Ascending aorta (tissue), 2 donors: ENCODE measurements at regions not wholly inside any gene's neighbourhood (a gene's known extent, or its start where the extent isn't known, plus 50 kb on each side); places are given as distances from the start of the nearest gene placed in this dataset.

Experiments
- DNase-seq, 2 donors: peaks; one replicate each; pipeline ENCODE4 v3.0.0-alpha.2; 2019; ENCODE audit warnings: low spot score in 2 of 2
- H3K27ac ChIP-seq, 2 donors: fragments of 200-600 bp; sonication (generic); one replicate each; pipeline ENCODE4 v1.5.1; 2016 to 2017; ENCODE audit warnings: mild to moderate bottlenecking in 1 of 2
- H3K27me3 ChIP-seq: fragments of 200-600 bp; sonication (generic); one replicate; pipeline ENCODE4 v1.5.1; 2017
- H3K36me3 ChIP-seq, 2 donors: fragments of 200-600 bp; sonication (generic); one replicate each; pipeline ENCODE4 v1.5.1; 2016
- H3K4me1 ChIP-seq, 2 donors: fragments of 200-600 bp; sonication (generic); one replicate each; pipeline ENCODE4 v1.5.1; 2016 to 2017; ENCODE audit warnings: mild to moderate bottlenecking in 1 of 2
- H3K4me3 ChIP-seq, 2 donors: fragments of 200-600 bp; sonication (generic); one replicate each; pipeline ENCODE4 v1.5.1; 2016 to 2017; ENCODE audit warnings: mild to moderate bottlenecking in 1 of 2
- H3K9me3 ChIP-seq, 2 donors: fragments of 200-600 bp; sonication (generic); one replicate each; pipeline ENCODE4 v1.5.1; 2016
- intact Hi-C: fragments of 100-400 bp; cut with DNase I; formaldehyde crosslinking; loops from one replicate; pipeline ENCODE4 v1.15.1; 2023
- TF ChIP-seq, protein P1 (sequence below), 3 experiments: fragments of 200-600 bp in 2 of 3; fragments of 450-650 bp in 1 of 3; sonication (generic) in 2 of 3; IDR thresholded peaks; one replicate each; pipeline ENCODE4 v1.5.1; 2016 to 2019; ENCODE audit warnings: antibody characterized with exemption in 3 of 3, mild to moderate bottlenecking in 1 of 3, moderate library complexity in 1 of 3

GRCh38 chr4:8698341-8699062 is 105.9 kb downstream of the CPZ start:
- H3K27me3 ChIP-seq, result no peaks in the 10 kb centered on the region
- intact Hi-C loops, result no loop called here
- TF ChIP-seq, protein P1, sequence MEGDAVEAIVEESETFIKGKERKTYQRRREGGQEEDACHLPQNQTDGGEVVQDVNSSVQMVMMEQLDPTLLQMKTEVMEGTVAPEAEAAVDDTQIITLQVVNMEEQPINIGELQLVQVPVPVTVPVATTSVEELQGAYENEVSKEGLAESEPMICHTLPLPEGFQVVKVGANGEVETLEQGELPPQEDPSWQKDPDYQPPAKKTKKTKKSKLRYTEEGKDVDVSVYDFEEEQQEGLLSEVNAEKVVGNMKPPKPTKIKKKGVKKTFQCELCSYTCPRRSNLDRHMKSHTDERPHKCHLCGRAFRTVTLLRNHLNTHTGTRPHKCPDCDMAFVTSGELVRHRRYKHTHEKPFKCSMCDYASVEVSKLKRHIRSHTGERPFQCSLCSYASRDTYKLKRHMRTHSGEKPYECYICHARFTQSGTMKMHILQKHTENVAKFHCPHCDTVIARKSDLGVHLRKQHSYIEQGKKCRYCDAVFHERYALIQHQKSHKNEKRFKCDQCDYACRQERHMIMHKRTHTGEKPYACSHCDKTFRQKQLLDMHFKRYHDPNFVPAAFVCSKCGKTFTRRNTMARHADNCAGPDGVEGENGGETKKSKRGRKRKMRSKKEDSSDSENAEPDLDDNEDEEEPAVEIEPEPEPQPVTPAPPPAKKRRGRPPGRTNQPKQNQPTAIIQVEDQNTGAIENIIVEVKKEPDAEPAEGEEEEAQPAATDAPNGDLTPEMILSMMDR (IDR thresholded peaks at IDR 0.05), result no peak

DNA sequence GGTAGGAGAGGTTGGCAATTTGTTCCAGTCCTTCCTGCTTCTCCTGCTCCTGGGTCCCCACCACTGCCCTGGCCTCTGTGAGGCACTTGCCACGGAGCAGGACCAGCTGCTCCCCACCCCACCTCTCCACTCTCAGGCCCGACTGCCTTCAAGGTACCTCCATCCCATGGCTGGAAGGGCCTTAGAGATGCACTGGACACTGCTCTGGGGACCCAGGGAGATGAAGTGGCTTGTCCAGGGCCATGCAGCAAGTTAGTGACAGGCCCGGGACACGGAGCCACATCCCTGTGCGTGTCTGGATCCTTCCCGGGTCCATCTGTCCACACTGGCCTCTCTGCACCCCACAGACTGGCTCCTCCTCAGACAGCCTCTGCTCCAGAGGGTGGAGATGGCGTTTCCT is 105.3 kb downstream of the CPZ start:
- Histone ChIP-seq H3K27me3 (no peaks in the 10 kb centered on the region), H3K36me3 (no peaks in the 10 kb centered on the region), H3K9me3 (no peaks in the 10 kb centered on the region), H3K4me1 (no peaks in the 10 kb centered on the region), H3K4me3 (no peak overlapping the region), H3K27ac (no peak overlapping the region)
- DNase-seq, result no peak
- intact Hi-C loops, result no loop called here
- TF ChIP-seq, protein P1 (IDR thresholded peaks at IDR 0.05), result no peak

More at GRCh38 chr4:8698341-8699062, 105.9 kb downstream of the CPZ start:
- Histone ChIP-seq H3K36me3 (no peaks in the 10 kb centered on the region), H3K4me3 (no peak overlapping the region), H3K9me3 (no peaks in the 10 kb centered on the region), H3K27ac (no peak overlapping the region), H3K4me1 (no peaks in the 10 kb centered on the region)
- no peak for DNase-seq

DNA sequence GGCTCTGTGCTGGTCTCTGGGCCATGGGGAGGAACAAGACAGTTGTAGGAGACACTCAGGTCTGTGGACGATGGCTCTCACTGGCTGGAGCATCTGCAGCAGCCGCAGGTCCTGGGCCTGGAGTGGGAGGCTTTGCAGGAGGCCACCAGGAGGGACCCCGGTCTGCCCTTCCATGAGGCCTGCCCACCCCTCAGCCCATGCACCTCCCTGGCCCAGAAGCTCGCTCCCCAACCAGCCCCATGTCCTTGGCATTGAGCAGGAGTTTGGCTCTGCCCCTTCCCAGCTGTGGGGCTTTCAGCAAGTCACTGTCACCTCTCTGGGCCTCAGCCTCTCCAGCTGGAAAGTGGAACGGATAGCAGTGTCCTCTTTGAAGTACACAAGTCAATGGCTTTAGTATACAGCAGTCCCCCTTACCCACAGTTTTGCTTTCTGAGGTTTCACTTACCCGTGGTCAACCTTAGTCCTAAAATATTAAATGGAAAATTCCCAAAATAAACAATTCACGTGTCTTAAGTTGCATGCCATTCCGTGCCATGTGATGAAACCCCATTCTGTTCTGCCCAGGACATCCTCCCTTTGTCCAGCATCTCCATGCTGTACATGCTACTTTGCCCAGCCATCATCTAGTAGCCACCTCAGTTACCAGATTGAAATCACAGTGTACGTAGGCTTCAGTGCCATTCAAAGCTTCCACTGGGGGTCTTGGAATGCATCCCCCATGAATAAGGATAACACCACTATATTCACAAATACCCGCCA is 104.0 kb downstream of the CPZ start:
- Histone ChIP-seq H3K4me1 (no peaks in the 10 kb centered on the region), H3K36me3 (no peaks in the 10 kb centered on the region), H3K9me3 (no peaks in the 10 kb centered on the region), H3K27ac (no peak overlapping the region), H3K27me3 (no peaks in the 10 kb centered on the region), H3K4me3 (no peak overlapping the region)
- no peak for DNase-seq
- intact Hi-C loops, result no loop called here
- TF ChIP-seq, protein P1 (IDR thresholded peaks at IDR 0.05), result no peak

DNA sequence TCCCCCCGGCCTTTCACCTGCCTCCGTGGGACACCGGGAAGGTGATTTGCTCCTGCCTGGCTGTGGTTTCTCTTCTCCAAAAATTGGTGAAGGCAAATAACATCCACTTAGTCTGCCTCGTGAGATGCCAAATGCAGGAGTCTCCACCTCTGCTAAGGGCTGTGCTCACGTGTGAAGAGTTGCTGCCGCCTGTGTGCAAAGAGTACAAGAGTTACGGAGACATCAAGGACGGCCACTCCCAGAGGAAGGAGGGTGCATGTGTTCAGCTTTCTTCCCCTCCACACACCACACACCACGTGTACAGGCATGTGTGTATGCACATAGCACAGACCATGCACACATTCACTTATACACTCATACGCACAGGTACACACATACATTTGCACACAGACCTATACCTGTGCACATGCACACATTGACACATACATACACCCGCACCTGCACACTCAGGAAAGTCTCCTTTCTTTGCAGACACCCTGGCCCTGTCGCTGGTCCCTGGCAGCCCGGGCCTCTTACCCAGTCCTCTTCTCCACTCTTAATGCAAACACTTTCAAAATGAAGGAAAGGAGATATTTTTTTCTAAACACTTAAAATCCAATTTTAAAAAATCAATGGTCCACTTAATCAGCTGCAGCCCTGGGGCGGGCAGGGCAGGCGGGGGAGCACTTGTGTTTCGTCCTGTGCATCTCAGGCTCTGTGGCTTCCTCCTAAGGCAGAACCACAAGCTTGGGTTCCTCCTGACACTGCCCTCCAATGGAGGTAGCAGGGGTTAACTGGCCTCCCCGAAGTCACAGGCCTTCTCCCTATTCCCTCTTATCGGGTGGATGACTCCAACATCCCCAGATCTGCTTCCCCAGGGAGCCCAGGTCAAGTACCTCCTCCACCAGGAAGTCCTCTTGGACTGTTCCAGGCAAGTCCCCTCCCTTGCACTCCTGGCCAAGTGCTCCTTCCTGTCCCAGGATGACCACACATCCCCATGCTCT is 103.0 kb downstream of the CPZ start:
- intact Hi-C loops, result no loop called here
- H3K9me3 ChIP-seq, result no peaks in the 10 kb centered on the region

GRCh38 chr4:8694651-8695151 is 102.1 kb downstream of the CPZ start:
- DNase-seq, result no peak
- intact Hi-C loops, result no loop called here

More for the DNA sequence above, 103.0 kb downstream of the CPZ start:
- Histone ChIP-seq H3K4me3 (no peak overlapping the region), H3K27me3 (no peaks in the 10 kb centered on the region), H3K4me1 (no peaks in the 10 kb centered on the region), H3K27ac (no peak overlapping the region), H3K36me3 (no peaks in the 10 kb centered on the region)
- DNase-seq, result no peak
- TF ChIP-seq, protein P1 (IDR thresholded peaks at IDR 0.05), result no peak

More at GRCh38 chr4:8694651-8695151, 102.1 kb downstream of the CPZ start:
- Histone ChIP-seq H3K27me3 (no peaks in the 10 kb centered on the region), H3K4me3 (no peak overlapping the region), H3K36me3 (no peaks in the 10 kb centered on the region), H3K4me1 (no peaks in the 10 kb centered on the region), H3K9me3 (no peaks in the 10 kb centered on the region), H3K27ac (no peak overlapping the region)
- TF ChIP-seq, protein P1 (IDR thresholded peaks at IDR 0.05), result no peak
